ENCODE measurements at regions not wholly inside any gene's neighbourhood (a gene's known extent, or its start where the extent isn't known, plus 50 kb on each side); places are given as distances from the start of the nearest gene placed in this dataset.

DNA sequence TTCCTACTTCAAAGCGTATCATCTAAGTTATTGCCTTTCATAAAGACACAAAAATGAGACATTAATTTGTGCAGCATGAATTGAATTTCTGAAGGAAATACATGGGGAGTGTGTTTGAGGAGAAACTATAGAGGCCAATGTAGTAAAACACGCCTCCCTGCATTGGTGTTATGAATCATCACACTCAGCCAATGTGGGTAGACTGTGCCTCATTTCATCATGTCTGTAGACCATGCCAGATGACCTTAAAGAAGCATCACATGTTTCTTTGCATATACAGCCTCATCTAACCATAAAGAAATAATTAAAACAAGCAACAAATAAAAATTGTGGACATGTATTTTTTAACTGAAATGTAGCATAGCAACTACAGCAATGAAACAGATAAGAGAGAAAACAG lies 486.0 kb upstream of the ADAMTS9 start:
- TF ChIP-seq POLR2A (IDR thresholded peaks at IDR 0.05), result no peak
- TF ChIP-seq, protein P1, sequence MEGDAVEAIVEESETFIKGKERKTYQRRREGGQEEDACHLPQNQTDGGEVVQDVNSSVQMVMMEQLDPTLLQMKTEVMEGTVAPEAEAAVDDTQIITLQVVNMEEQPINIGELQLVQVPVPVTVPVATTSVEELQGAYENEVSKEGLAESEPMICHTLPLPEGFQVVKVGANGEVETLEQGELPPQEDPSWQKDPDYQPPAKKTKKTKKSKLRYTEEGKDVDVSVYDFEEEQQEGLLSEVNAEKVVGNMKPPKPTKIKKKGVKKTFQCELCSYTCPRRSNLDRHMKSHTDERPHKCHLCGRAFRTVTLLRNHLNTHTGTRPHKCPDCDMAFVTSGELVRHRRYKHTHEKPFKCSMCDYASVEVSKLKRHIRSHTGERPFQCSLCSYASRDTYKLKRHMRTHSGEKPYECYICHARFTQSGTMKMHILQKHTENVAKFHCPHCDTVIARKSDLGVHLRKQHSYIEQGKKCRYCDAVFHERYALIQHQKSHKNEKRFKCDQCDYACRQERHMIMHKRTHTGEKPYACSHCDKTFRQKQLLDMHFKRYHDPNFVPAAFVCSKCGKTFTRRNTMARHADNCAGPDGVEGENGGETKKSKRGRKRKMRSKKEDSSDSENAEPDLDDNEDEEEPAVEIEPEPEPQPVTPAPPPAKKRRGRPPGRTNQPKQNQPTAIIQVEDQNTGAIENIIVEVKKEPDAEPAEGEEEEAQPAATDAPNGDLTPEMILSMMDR (IDR thresholded peaks at IDR 0.05), result no peak

All from thyroid gland (tissue), 4 donors.